ENCODE measurements at regions not wholly inside any gene's neighbourhood (a gene's known extent, or its start where the extent isn't known, plus 50 kb on each side); places are given as distances from the start of the nearest gene placed in this dataset.

DNA sequence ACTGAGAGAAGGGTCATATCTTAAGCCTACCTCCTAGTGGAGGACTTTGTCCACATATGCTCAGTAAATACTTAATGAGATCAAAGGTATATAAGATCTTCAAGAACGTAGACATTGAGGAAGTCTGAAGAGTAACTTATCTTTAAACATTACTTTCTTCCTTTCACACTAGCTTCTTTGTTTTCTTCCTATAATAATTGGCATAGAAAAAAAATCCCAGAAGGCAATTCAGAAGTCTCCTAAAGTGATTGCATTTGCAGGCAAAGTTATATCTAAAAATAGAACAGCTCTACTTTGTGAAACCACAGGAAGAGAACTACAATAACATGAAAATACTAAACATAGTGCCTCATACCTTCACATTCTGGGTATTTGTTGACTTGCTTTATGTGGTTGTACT lies 150.4 kb downstream of the PPP1R3A start:
- TF ChIP-seq RAD21 (IDR thresholded peaks at IDR 0.05) (no peak), CTCF (IDR thresholded peaks at IDR 0.05; ENCODE audit: low read depth, low read length, missing input control) (no peak), HNF4G (IDR thresholded peaks at IDR 0.05) (no peak), SP1 (IDR thresholded peaks at IDR 0.05) (no peak), YY1 (IDR thresholded peaks at IDR 0.05) (no peak)
- TF ChIP-seq, protein P1, sequence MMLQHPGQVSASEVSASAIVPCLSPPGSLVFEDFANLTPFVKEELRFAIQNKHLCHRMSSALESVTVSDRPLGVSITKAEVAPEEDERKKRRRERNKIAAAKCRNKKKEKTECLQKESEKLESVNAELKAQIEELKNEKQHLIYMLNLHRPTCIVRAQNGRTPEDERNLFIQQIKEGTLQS (IDR thresholded peaks at IDR 0.05) = no peak
- TF ChIP-seq, protein P2, sequence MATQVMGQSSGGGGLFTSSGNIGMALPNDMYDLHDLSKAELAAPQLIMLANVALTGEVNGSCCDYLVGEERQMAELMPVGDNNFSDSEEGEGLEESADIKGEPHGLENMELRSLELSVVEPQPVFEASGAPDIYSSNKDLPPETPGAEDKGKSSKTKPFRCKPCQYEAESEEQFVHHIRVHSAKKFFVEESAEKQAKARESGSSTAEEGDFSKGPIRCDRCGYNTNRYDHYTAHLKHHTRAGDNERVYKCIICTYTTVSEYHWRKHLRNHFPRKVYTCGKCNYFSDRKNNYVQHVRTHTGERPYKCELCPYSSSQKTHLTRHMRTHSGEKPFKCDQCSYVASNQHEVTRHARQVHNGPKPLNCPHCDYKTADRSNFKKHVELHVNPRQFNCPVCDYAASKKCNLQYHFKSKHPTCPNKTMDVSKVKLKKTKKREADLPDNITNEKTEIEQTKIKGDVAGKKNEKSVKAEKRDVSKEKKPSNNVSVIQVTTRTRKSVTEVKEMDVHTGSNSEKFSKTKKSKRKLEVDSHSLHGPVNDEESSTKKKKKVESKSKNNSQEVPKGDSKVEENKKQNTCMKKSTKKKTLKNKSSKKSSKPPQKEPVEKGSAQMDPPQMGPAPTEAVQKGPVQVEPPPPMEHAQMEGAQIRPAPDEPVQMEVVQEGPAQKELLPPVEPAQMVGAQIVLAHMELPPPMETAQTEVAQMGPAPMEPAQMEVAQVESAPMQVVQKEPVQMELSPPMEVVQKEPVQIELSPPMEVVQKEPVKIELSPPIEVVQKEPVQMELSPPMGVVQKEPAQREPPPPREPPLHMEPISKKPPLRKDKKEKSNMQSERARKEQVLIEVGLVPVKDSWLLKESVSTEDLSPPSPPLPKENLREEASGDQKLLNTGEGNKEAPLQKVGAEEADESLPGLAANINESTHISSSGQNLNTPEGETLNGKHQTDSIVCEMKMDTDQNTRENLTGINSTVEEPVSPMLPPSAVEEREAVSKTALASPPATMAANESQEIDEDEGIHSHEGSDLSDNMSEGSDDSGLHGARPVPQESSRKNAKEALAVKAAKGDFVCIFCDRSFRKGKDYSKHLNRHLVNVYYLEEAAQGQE (IDR thresholded peaks at IDR 0.05) = no peak

All from liver (tissue), 3 donors.